Keratinocyte (primary cell): ENCODE measurements at regions not wholly inside any gene's neighbourhood (a gene's known extent, or its start where the extent isn't known, plus 50 kb on each side); places are given as distances from the start of the nearest gene placed in this dataset.

Experiments
- EZH2 ChIP-seq: IDR thresholded peaks from one replicate; pipeline ENCODE4 v1.6.1; 2012; ENCODE audit warnings: inconsistent platforms, mild to moderate bottlenecking, low read length, moderate library complexity
- TF ChIP-seq, protein P1 (sequence below), 3 experiments: IDR thresholded peaks in 1 of 3; conservative IDR thresholded peaks in 1 of 3; optimal IDR thresholded peaks in 1 of 3; 2 replicates in 2 of 3; 3 replicates in 1 of 3; pipeline versions ENCODE3 to v1.5.1; 2011; ENCODE audit warnings: low read length in 3 of 3, mild to moderate bottlenecking in 3 of 3, moderate library complexity in 2 of 3, control low read depth in 1 of 3, inconsistent platforms in 1 of 3; ENCODE audit not compliant: insufficient read depth in 2 of 3; ENCODE audit errors: extremely low read depth in 1 of 3

DNA sequence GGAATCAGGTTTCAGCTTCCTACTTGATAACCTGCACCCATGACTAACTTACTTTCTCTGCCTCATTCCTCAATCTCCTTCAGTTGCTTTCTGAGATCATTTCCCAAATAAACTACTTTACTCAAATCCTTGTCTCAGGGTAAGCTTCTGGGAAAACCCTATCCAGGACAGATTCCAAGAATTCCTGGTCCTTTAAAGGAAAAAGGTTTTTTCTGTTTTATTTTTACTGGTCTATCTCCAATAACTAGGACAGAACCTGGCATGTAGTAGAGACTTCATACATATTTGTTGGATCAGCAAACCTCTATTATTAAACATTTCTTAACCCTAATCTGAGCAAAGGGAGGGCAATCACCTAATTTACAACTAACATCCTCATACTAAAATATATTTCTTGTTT is 910.5 kb upstream of the CHORDC1 start:
- TF ChIP-seq, protein P1, sequence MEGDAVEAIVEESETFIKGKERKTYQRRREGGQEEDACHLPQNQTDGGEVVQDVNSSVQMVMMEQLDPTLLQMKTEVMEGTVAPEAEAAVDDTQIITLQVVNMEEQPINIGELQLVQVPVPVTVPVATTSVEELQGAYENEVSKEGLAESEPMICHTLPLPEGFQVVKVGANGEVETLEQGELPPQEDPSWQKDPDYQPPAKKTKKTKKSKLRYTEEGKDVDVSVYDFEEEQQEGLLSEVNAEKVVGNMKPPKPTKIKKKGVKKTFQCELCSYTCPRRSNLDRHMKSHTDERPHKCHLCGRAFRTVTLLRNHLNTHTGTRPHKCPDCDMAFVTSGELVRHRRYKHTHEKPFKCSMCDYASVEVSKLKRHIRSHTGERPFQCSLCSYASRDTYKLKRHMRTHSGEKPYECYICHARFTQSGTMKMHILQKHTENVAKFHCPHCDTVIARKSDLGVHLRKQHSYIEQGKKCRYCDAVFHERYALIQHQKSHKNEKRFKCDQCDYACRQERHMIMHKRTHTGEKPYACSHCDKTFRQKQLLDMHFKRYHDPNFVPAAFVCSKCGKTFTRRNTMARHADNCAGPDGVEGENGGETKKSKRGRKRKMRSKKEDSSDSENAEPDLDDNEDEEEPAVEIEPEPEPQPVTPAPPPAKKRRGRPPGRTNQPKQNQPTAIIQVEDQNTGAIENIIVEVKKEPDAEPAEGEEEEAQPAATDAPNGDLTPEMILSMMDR (optimal IDR thresholded peaks at IDR 0.05 in 1 of 3, IDR thresholded peaks at IDR 0.05 in 1 of 3, conservative IDR thresholded peaks at IDR 0.05 in 1 of 3; ENCODE audit: extremely low read depth in 1 of 3, insufficient read depth in 2 of 3, low read length in 3 of 3), result no peak
- TF ChIP-seq EZH2, result no peak
